ENCODE measurements at regions not wholly inside any gene's neighbourhood (a gene's known extent, or its start where the extent isn't known, plus 50 kb on each side); places are given as distances from the start of the nearest gene placed in this dataset.

DNA sequence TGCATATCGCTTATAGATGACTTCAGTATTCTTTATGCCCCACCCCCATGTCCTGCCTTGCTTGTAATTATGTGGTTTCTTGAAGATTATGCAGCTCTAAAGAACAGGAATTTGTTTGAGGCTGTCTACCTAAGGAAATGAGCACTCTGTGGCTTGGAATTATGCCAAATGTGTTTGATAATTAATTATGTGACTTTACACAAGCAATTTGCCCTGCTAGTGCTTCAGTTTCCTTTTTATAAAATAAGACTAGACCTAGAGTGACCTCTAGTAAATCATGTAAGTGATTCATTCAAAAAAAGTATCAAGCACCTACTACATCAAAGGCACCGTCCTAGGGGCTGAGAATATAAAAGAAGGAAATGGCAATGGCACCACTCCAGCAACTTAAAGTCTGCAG is 491.5 kb upstream of the KIRREL3 start:
- TF ChIP-seq, protein P1, sequence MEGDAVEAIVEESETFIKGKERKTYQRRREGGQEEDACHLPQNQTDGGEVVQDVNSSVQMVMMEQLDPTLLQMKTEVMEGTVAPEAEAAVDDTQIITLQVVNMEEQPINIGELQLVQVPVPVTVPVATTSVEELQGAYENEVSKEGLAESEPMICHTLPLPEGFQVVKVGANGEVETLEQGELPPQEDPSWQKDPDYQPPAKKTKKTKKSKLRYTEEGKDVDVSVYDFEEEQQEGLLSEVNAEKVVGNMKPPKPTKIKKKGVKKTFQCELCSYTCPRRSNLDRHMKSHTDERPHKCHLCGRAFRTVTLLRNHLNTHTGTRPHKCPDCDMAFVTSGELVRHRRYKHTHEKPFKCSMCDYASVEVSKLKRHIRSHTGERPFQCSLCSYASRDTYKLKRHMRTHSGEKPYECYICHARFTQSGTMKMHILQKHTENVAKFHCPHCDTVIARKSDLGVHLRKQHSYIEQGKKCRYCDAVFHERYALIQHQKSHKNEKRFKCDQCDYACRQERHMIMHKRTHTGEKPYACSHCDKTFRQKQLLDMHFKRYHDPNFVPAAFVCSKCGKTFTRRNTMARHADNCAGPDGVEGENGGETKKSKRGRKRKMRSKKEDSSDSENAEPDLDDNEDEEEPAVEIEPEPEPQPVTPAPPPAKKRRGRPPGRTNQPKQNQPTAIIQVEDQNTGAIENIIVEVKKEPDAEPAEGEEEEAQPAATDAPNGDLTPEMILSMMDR (IDR thresholded peaks at IDR 0.05), result no peak
- TF ChIP-seq POLR2A (IDR thresholded peaks at IDR 0.05), result no peak
